Lung (tissue), 11 donors: ENCODE measurements at regions not wholly inside any gene's neighbourhood (a gene's known extent, or its start where the extent isn't known, plus 50 kb on each side); places are given as distances from the start of the nearest gene placed in this dataset.

ENCODE experiments used
- ATAC-seq: fragments of 200-7000 bp; cut with Tn5 transposase; one replicate; pipeline ENCODE4 v1.9.1; 2020; ENCODE audit warnings: moderate number of reproducible peaks; ENCODE audit not compliant: insufficient read depth, low FRiP score
- DNase-seq, 3 donors: peaks; one replicate each; pipeline ENCODE4 v3.0.0-alpha.2; 2013 to 2017
- H3K27ac ChIP-seq, 2 donors: one replicate each; pipeline ENCODE4 v1.5.1; 2013; ENCODE audit warnings: mild to moderate bottlenecking in 2 of 2, moderate library complexity in 2 of 2, control low read depth in 1 of 2, inconsistent platforms in 1 of 2, low read depth in 1 of 2, low read length in 1 of 2
- H3K27me3 ChIP-seq, 3 donors: one replicate each; pipeline ENCODE4 v1.5.1; 2013; ENCODE audit warnings: low read length in 2 of 3; ENCODE audit not compliant: control insufficient read depth in 3 of 3, insufficient read depth in 3 of 3
- H3K36me3 ChIP-seq, 4 donors: one replicate each; pipeline ENCODE4 v1.5.1; 2013; ENCODE audit warnings: low read length in 4 of 4, mild to moderate bottlenecking in 1 of 4, moderate library complexity in 1 of 4; ENCODE audit not compliant: control insufficient read depth in 4 of 4, insufficient read depth in 4 of 4
- H3K4me1 ChIP-seq, 5 donors: one replicate each; pipeline ENCODE4 v1.5.1; 2013; ENCODE audit warnings: low read length in 5 of 5, mild to moderate bottlenecking in 2 of 5, moderate library complexity in 1 of 5; ENCODE audit not compliant: control insufficient read depth in 5 of 5, insufficient read depth in 5 of 5
- H3K4me3 ChIP-seq: one replicate; pipeline ENCODE4 v1.5.1; 2013; ENCODE audit warnings: mild to moderate bottlenecking, control low read depth, moderate library complexity
- H3K9ac ChIP-seq, 2 donors: one replicate each; pipeline ENCODE4 v1.5.1; 2013; ENCODE audit warnings: low read length in 2 of 2, control low read depth in 1 of 2; ENCODE audit not compliant: insufficient read depth in 1 of 2
- H3K9me3 ChIP-seq, 4 donors: one replicate each; pipeline ENCODE4 v1.5.1; 2013; ENCODE audit warnings: low read length in 3 of 4, mild to moderate bottlenecking in 1 of 4, moderate library complexity in 1 of 4; ENCODE audit not compliant: control insufficient read depth in 4 of 4, insufficient read depth in 3 of 4
- WGBS, 2 donors: extraction: QIAGEN DNeasy Blood & Tissue Kit; methylation state at CpG; one replicate each; pipeline ENCODE4 v1.1.7; 2013; 5-methylcytosine and 5-hydroxymethylcytosine counted together
- TF ChIP-seq, protein P1 (sequence below): IDR thresholded peaks from 2 replicates; pipeline ENCODE4 v1.5.1; 2012; ENCODE audit warnings: mild to moderate bottlenecking; ENCODE audit errors: control extremely low read depth, extremely low read depth
- donor health status: control.
- donor health status: control.
- donor health status: Bipolar disorder and iron deficiency.
- donor health status: healthy.
- donor health status: DM: yes; HTN: yes; CAD: no.

DNA sequence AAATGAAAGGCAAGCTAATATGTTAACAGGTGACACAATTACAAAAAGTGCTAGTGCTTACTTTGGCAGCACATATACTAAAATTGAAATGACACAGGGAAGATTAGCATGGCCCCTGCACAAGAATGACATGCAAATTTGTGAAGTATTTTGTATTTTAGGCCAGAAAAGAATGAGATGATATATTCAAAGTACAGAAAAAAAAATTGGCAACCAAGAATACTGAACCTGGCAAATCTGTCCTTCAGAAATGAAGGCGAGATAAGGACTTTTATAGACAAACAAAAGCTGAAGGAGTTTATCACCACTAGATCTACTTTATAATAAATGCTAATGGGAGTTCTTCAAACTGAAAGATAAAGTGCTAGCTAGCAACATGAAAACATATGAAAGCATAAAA is 350.0 kb upstream of the POU3F1 start:
- TF ChIP-seq, protein P1, sequence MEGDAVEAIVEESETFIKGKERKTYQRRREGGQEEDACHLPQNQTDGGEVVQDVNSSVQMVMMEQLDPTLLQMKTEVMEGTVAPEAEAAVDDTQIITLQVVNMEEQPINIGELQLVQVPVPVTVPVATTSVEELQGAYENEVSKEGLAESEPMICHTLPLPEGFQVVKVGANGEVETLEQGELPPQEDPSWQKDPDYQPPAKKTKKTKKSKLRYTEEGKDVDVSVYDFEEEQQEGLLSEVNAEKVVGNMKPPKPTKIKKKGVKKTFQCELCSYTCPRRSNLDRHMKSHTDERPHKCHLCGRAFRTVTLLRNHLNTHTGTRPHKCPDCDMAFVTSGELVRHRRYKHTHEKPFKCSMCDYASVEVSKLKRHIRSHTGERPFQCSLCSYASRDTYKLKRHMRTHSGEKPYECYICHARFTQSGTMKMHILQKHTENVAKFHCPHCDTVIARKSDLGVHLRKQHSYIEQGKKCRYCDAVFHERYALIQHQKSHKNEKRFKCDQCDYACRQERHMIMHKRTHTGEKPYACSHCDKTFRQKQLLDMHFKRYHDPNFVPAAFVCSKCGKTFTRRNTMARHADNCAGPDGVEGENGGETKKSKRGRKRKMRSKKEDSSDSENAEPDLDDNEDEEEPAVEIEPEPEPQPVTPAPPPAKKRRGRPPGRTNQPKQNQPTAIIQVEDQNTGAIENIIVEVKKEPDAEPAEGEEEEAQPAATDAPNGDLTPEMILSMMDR: no peak
- no peak for ATAC-seq
- Histone ChIP-seq H3K9me3 (peaks cover 0 to 5% (median 1%) of the 10 kb centered on the region in 4 donors), H3K4me1 (no peaks in the 10 kb centered on the region), H3K27me3 (no peaks in the 10 kb centered on the region), H3K27ac (no peak overlapping the region), H3K36me3 (no peaks in the 10 kb centered on the region), H3K4me3 (no peak overlapping the region), H3K9ac (no peak overlapping the region)
- 92 to 100% methylated on average over 1 of the region's 1 CpG for WGBS, 2 donors
- DNase-seq: no peak

DNA sequence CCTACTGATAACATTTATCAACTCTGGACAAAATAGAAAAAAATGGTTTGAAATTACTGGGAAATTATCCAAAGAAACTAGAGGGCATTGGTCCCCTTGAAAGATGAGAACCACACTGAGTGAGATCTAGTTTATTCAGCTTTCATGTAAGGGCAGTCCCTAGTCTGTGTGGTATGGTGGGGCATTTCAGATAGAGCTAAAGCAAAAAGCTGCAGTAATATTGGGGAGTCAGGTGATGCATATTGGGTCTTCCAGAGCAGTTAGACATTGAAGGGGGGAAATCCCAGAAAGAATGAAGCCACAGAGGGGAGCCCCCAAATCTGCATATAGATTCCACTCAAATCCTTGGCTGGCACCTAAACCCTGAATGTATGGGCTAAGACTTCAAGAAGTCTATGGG is 347.7 kb upstream of the POU3F1 start:
- ATAC-seq (no peak), DNase-seq (no peak)
- H3K4me1 ChIP-seq: no peaks in the 10 kb centered on the region
- H3K9me3 ChIP-seq: peaks cover 0 to 11% (median 6%) of the 10 kb centered on the region in 4 donors
- H3K27ac ChIP-seq: no peak overlapping the region
- no peaks in the 10 kb centered on the region for H3K27me3 ChIP-seq
- TF ChIP-seq, protein P1: no peak
- H3K9ac ChIP-seq: no peak overlapping the region
- H3K4me3 ChIP-seq: no peak overlapping the region
- H3K36me3 ChIP-seq: no peaks in the 10 kb centered on the region

DNA sequence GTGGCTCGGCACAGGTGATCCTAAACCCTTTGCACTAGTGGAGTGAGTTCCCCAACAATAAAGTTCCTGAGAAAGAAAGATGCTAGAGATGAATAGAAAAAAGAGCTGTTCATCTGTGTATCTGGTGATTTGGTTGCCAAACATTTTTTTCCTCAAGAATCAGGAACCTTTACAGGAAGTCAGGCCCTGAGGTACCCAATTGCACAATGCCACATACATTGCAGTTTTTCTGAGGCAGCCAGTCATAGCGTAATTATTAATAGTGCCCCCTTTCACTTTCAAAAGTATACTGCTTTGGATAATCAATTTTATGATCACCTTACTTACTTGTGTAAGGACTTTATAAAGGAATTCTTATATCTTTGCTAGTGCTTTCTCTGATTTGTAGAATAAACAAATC is 346.3 kb upstream of the POU3F1 start:
- TF ChIP-seq, protein P1: no peak
- no peak overlapping the region for H3K4me3 ChIP-seq
- H3K9me3 ChIP-seq: peaks cover 0 to 11% (median 7%) of the 10 kb centered on the region in 4 donors
- H3K27ac ChIP-seq: no peak overlapping the region
- no peaks in the 10 kb centered on the region for H3K36me3 ChIP-seq
- no peak overlapping the region for H3K9ac ChIP-seq
- no peaks in the 10 kb centered on the region for H3K4me1 ChIP-seq
- WGBS, 2 donors: 61 to 74% methylated on average over 2 of the region's 2 CpGs
- no peaks in the 10 kb centered on the region for H3K27me3 ChIP-seq
- DNase-seq (no peak), ATAC-seq (no peak)

DNA sequence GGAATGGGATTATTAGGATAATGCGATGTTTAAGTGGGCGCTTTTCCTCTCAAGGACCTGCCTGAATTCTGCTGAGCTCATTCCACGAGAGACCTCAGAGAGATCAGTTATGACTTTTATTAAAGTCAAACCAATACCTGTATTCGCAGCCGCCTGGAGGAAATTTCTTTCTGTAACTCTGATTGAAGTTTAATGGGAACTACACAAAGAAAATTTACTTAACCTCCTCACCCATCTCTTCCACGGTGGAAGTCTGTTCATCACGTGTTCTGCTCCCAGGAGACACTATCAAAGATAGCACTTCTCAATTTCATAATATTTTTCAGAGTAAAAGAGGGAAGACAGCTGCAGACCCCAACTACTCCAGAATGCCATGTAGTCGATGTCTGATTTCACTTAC is 334.7 kb upstream of the POU3F1 start:
- 66 to 85% methylated on average over 8 of the region's 8 CpGs for WGBS, 2 donors
- no peak overlapping the region for H3K27ac ChIP-seq
- no peak overlapping the region for H3K9ac ChIP-seq
- peaks cover 0 to 7% (median 0%) of the 10 kb centered on the region in 3 donors for H3K27me3 ChIP-seq
- DNase-seq (no peak), ATAC-seq (no peak)
- TF ChIP-seq, protein P1: no peak
- no peaks in the 10 kb centered on the region for H3K36me3 ChIP-seq
- H3K4me3 ChIP-seq: no peak overlapping the region
- no peaks in the 10 kb centered on the region for H3K9me3 ChIP-seq
- no peaks in the 10 kb centered on the region for H3K4me1 ChIP-seq
